AG04449 (cell line): ENCODE measurements at regions not wholly inside any gene's neighbourhood (a gene's known extent, or its start where the extent isn't known, plus 50 kb on each side); places are given as distances from the start of the nearest gene placed in this dataset.

Experiments
- CTCF ChIA-PET: fragments of 350-600 bp; formaldehyde crosslinking; extraction: SDS; loops from one replicate; lab custom pipeline; 2021; ENCODE audit warnings: antibody characterized with exemption; lab: Yijun Ruan, JAX
- POLR2A ChIA-PET: fragments of 400-600, 350-600 bp; formaldehyde crosslinking; extraction: SDS; loops from one replicate; lab custom pipeline; 2020; ENCODE audit warnings: antibody characterized with exemption, inconsistent platforms; lab: Yijun Ruan, JAX
- DNase-seq: peaks from one replicate; pipeline ENCODE4 v3.0.0-alpha.2; 2010; ENCODE audit warnings: low read depth, low spot score
- H3K4me3 ChIP-seq: 2 replicates; pipeline ENCODE4 v1.5.1; 2011; ENCODE audit warnings: low read depth, mild to moderate bottlenecking, control low read depth, low read length
- CTCF ChIP-seq: IDR thresholded peaks from one replicate; pipeline ENCODE4 v1.5.1; 2011; ENCODE audit warnings: mild to moderate bottlenecking, moderate library complexity, low read length, control low read depth, inconsistent platforms; ENCODE audit not compliant: insufficient read depth; ENCODE audit errors: missing control alignments

- no peak overlapping the region for H3K4me3 ChIP-seq
- CTCF ChIA-PET, result no interaction called here
- no peak for TF ChIP-seq CTCF
- POLR2A ChIA-PET, result no interaction called here
- no peak for DNase-seq
These were observed 240.9 kb downstream of the BCAT1 start for GRCh38 chr12:24708043-24708442.

GRCh38 chr12:24707334-24707733, 241.6 kb downstream of the BCAT1 start:
- no peak overlapping the region for H3K4me3 ChIP-seq
- ChIA-PET CTCF (no interaction called here), POLR2A (no interaction called here)
- no peak for TF ChIP-seq CTCF
- no peak for DNase-seq

GRCh38 chr12:24705741-24706358, 243.1 kb downstream of the BCAT1 start:
- POLR2A ChIA-PET, result no interaction called here
- CTCF ChIA-PET, result no interaction called here
- H3K4me3 ChIP-seq, result no peak overlapping the region
- DNase-seq, result no peak
- no peak for TF ChIP-seq CTCF

- ChIA-PET POLR2A (no interaction called here), CTCF (no interaction called here)
- H3K4me3 ChIP-seq, result no peak overlapping the region
- no peak for DNase-seq
- no peak for TF ChIP-seq CTCF
These were observed 243.7 kb downstream of the BCAT1 start for GRCh38 chr12:24705216-24705615.

GRCh38 chr12:24701343-24701742, 247.6 kb downstream of the BCAT1 start:
- no peak for TF ChIP-seq CTCF
- ChIA-PET CTCF (no interaction called here), POLR2A (no interaction called here)
- H3K4me3 ChIP-seq, result no peak overlapping the region
- DNase-seq, result no peak

GRCh38 chr12:24698972-24699371, 249.9 kb downstream of the BCAT1 start:
- H3K4me3 ChIP-seq, result no peak overlapping the region
- ChIA-PET POLR2A (no interaction called here), CTCF (no interaction called here)
- no peak for TF ChIP-seq CTCF
- DNase-seq, result no peak
